CD14-positive monocyte (primary cell): ENCODE measurements at regions not wholly inside any gene's neighbourhood (a gene's known extent, or its start where the extent isn't known, plus 50 kb on each side); places are given as distances from the start of the nearest gene placed in this dataset.

Experiments
- DNase-seq, 3 donors: peaks; one replicate each; pipeline ENCODE4 v3.0.0-alpha.2; 2011 to 2022
- H2AFZ ChIP-seq: 2 replicates; pipeline ENCODE4 v1.6.0; 2012; ENCODE audit warnings: mild to moderate bottlenecking, low read depth, low read length, inconsistent platforms; ENCODE audit not compliant: insufficient read depth, poor library complexity, severe bottlenecking
- H3K27ac ChIP-seq, 2 donors: 1 replicate in 1 of 2; 2 replicates in 1 of 2; pipeline ENCODE4 v1.5.1; 2012 to 2013; ENCODE audit warnings: low read length in 2 of 2, control low read depth in 1 of 2, inconsistent platforms in 1 of 2, low read depth in 1 of 2, mild to moderate bottlenecking in 1 of 2
- H3K27me3 ChIP-seq, 2 donors: one replicate each; pipeline versions ENCODE4 v1.6.0 to v1.6.1; 2011 to 2013; ENCODE audit warnings: low read length in 2 of 2; ENCODE audit not compliant: control insufficient read depth in 2 of 2, insufficient read depth in 2 of 2
- H3K36me3 ChIP-seq, 2 donors: replicated peaks in 1 of 2; 1 replicate in 1 of 2; 2 replicates in 1 of 2; pipeline versions ENCODE4 v1.5.1 to v1.6.1; 2012 to 2013; ENCODE audit warnings: low read length in 2 of 2, control low read depth in 1 of 2, inconsistent platforms in 1 of 2, mild to moderate bottlenecking in 1 of 2; ENCODE audit not compliant: insufficient read depth in 2 of 2, control insufficient read depth in 1 of 2
- H3K4me1 ChIP-seq, 2 donors: 1 replicate in 1 of 2; 2 replicates in 1 of 2; pipeline versions ENCODE4 v1.5.1 to v1.6.1; 2012 to 2013; ENCODE audit warnings: low read length in 2 of 2, control low read depth in 1 of 2, inconsistent platforms in 1 of 2, mild to moderate bottlenecking in 1 of 2, moderate library complexity in 1 of 2; ENCODE audit not compliant: insufficient read depth in 2 of 2, control insufficient read depth in 1 of 2
- H3K4me2 ChIP-seq: replicated peaks from 2 replicates; pipeline ENCODE3; 2012; ENCODE audit warnings: low read length, moderate library complexity, mild to moderate bottlenecking; ENCODE audit not compliant: poor library complexity, severe bottlenecking; ENCODE audit errors: extremely low read depth
- H3K4me3 ChIP-seq, 3 experiments: fragments of 200-600 bp in 1 of 3; sonication (generic) in 1 of 3; replicated peaks in 1 of 3; 1 replicate in 2 of 3; 2 replicates in 1 of 3; pipeline ENCODE4 v1.5.1; 2011 to 2013; ENCODE audit warnings: low read length in 3 of 3, mild to moderate bottlenecking in 3 of 3, control low read depth in 2 of 3, low read depth in 2 of 3, inconsistent platforms in 1 of 3, moderate library complexity in 1 of 3
- H3K79me2 ChIP-seq: 2 replicates; pipeline ENCODE4 v1.6.0; 2012; ENCODE audit warnings: mild to moderate bottlenecking, control low read depth, inconsistent platforms, low read length, moderate library complexity; ENCODE audit not compliant: insufficient read depth
- H3K9ac ChIP-seq: 2 replicates; pipeline ENCODE4 v1.6.0; 2017; ENCODE audit warnings: low read length, mild to moderate bottlenecking; ENCODE audit not compliant: insufficient read depth, poor library complexity, severe bottlenecking
- H3K9me3 ChIP-seq, 2 donors: replicated peaks in 1 of 2; 1 replicate in 1 of 2; 2 replicates in 1 of 2; pipeline versions ENCODE4 v1.5.1 to v1.6.1; 2012 to 2013; ENCODE audit warnings: low read length in 2 of 2, control low read depth in 1 of 2; ENCODE audit not compliant: control insufficient read depth in 1 of 2, insufficient read depth in 1 of 2
- H4K20me1 ChIP-seq: 2 replicates; pipeline ENCODE4 v1.6.0; 2012; ENCODE audit warnings: mild to moderate bottlenecking, low read length, control low read depth, moderate library complexity; ENCODE audit not compliant: insufficient read depth
- H3K27ac Mint-ChIP-seq, 7 donors: one replicate each; pipeline ENCODE4 v1.8.0; 2020; ENCODE audit warnings: mild to moderate bottlenecking in 7 of 7, mixed read lengths in 7 of 7, moderate library complexity in 6 of 7, inconsistent platforms in 2 of 7
- H3K27me3 Mint-ChIP-seq, 3 donors: one replicate each; pipeline ENCODE4 v1.8.0; 2021 to 2022; ENCODE audit warnings: low read depth in 3 of 3, mild to moderate bottlenecking in 3 of 3, mixed read lengths in 3 of 3, moderate library complexity in 3 of 3, inconsistent platforms in 1 of 3
- H3K36me3 Mint-ChIP-seq, 2 donors: one replicate each; pipeline ENCODE4 v1.8.0; 2020; ENCODE audit warnings: mixed read lengths in 2 of 2, inconsistent platforms in 1 of 2, mild to moderate bottlenecking in 1 of 2
- H3K4me1 Mint-ChIP-seq: one replicate; pipeline ENCODE4 v1.8.0; 2020; ENCODE audit warnings: mild to moderate bottlenecking, mixed read lengths
- H3K4me3 Mint-ChIP-seq, 2 donors: one replicate each; pipeline ENCODE4 v1.8.0; 2020; ENCODE audit warnings: mild to moderate bottlenecking in 2 of 2, mixed read lengths in 2 of 2, moderate library complexity in 1 of 2
- H3K9me3 Mint-ChIP-seq, 7 donors: one replicate each; pipeline ENCODE4 v1.8.0; 2020 to 2022; ENCODE audit warnings: mixed read lengths in 7 of 7, mild to moderate bottlenecking in 6 of 7, moderate library complexity in 6 of 7, inconsistent platforms in 2 of 7
- WGBS: methylation state at CpG from one replicate; pipeline ENCODE4 v1.1.5; 2013; ENCODE audit warnings: missing lambda C conversion rate; ENCODE audit not compliant: insufficient coverage; 5-methylcytosine and 5-hydroxymethylcytosine counted together
- intact Hi-C, 2 donors: fragments of 100-400 bp; cut with micrococcal nuclease; formaldehyde crosslinking; loops; one replicate each; pipeline versions ENCODE4 v1.15.0 to v1.15.1; 2023
- TF ChIP-seq, protein P1 (sequence below): fragments of 200-600 bp; IDR thresholded peaks from one replicate; pipeline ENCODE4 v1.8.0; 2022; ENCODE audit warnings: antibody characterized with exemption, mild to moderate bottlenecking

DNA sequence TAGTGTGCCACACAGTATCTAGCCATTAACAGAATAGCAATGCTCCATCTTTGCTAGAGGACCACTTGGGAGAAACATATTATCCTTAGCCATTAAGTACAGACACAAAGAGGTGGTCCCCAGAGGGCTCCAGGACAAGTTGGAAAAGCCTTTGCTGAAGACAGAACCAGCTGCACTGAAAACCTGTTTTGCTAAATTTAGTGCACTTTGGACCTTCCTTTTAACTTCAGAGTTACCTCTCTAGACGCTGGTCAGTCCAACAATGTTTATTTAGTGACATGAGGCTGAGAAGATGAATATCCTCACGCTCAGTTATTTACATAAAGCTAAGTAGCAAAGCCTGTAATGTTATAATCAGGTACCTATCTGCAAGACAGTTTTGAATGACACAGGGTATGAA lies 265.0 kb upstream of the ZNF608 start:
- Mint-ChIP-seq H3K9me3 (peaks cover 0 to 2% (median 0%) of the 10 kb centered on the region in 7 donors), H3K27ac (no peak overlapping the region), H3K4me3 (no peak overlapping the region), H3K4me1 (peaks cover under 1% of the 10 kb centered on the region), H3K27me3 (peaks cover 0 to 4% (median 2%) of the 10 kb centered on the region in 3 donors), H3K36me3 (no peaks in the 10 kb centered on the region)
- no CpG with 5 or more reads among the region's 2 CpGs for WGBS
- intact Hi-C loops, result no loop called here
- Histone ChIP-seq H3K4me1 (no peaks in the 10 kb centered on the region), H3K9me3 (no peaks in the 10 kb centered on the region), H3K4me3 (no peak overlapping the region), H3K27me3 (no peaks in the 10 kb centered on the region), H3K27ac (no peak overlapping the region), H3K79me2 (no peaks in the 10 kb centered on the region), H2AFZ (no peak overlapping the region), H3K9ac (no peak overlapping the region), H4K20me1 (no peaks in the 10 kb centered on the region), H3K36me3 (no peaks in the 10 kb centered on the region), H3K4me2 (no peak overlapping the region)
- no peak for DNase-seq
- TF ChIP-seq, protein P1, sequence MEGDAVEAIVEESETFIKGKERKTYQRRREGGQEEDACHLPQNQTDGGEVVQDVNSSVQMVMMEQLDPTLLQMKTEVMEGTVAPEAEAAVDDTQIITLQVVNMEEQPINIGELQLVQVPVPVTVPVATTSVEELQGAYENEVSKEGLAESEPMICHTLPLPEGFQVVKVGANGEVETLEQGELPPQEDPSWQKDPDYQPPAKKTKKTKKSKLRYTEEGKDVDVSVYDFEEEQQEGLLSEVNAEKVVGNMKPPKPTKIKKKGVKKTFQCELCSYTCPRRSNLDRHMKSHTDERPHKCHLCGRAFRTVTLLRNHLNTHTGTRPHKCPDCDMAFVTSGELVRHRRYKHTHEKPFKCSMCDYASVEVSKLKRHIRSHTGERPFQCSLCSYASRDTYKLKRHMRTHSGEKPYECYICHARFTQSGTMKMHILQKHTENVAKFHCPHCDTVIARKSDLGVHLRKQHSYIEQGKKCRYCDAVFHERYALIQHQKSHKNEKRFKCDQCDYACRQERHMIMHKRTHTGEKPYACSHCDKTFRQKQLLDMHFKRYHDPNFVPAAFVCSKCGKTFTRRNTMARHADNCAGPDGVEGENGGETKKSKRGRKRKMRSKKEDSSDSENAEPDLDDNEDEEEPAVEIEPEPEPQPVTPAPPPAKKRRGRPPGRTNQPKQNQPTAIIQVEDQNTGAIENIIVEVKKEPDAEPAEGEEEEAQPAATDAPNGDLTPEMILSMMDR, result no peak

GRCh38 chr5:125011947-125012346 lies 265.5 kb upstream of the ZNF608 start:
- H3K27ac Mint-ChIP-seq, result no peak overlapping the region
- no peak overlapping the region for H3K4me3 Mint-ChIP-seq
- intact Hi-C loops, result no loop called here
- WGBS, result no CpG with 5 or more reads among the region's 4 CpGs
- peaks cover 0 to 2% (median 0%) of the 10 kb centered on the region in 7 donors for H3K9me3 Mint-ChIP-seq
- H3K27me3 Mint-ChIP-seq, result peaks cover 0 to 4% (median 2%) of the 10 kb centered on the region in 3 donors
- DNase-seq, result no peak
- H3K4me2 ChIP-seq, result no peak overlapping the region
- no peaks in the 10 kb centered on the region for H4K20me1 ChIP-seq
- no peaks in the 10 kb centered on the region for H3K36me3 ChIP-seq
- H3K9ac ChIP-seq, result no peak overlapping the region
- no peak overlapping the region for H2AFZ ChIP-seq
- no peaks in the 10 kb centered on the region for H3K79me2 ChIP-seq
- H3K4me3 ChIP-seq, result no peak overlapping the region
- no peaks in the 10 kb centered on the region for H3K36me3 Mint-ChIP-seq
- TF ChIP-seq, protein P1, result no peak
- no peaks in the 10 kb centered on the region for H3K4me1 ChIP-seq
- H3K27me3 ChIP-seq, result no peaks in the 10 kb centered on the region
- no peak overlapping the region for H3K27ac ChIP-seq
- no peaks in the 10 kb centered on the region for H3K9me3 ChIP-seq
- H3K4me1 Mint-ChIP-seq, result no peaks in the 10 kb centered on the region
